ENCODE measurements at regions not wholly inside any gene's neighbourhood (a gene's known extent, or its start where the extent isn't known, plus 50 kb on each side); places are given as distances from the start of the nearest gene placed in this dataset.

DNA sequence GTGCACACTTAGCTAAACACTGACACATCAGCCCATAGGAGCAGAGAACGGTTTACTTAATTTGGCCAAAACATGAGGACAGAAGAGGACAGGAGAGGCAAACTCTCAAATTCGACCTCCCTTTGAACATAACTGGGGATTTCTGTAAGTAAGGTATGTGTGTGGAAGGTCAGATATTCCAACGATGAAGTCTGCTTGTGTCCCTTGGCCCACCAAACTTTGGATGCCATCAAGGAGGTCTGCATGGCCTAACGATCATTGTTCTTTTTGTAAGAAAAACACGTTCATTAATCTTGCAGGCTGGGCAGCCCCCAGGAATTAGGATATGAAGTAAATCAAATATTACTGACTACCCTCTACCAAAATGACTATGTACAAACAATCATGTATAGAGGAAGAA is 908.5 kb upstream of the ATXN7L3B start:
- DNase-seq = no peak
- H3K4me3 ChIP-seq (ENCODE audit: low read length) = no peak overlapping the region
- H3K9me3 ChIP-seq (replicated peaks; ENCODE audit: insufficient read depth, low read length) = no peaks in the 10 kb centered on the region
- H4K20me1 ChIP-seq (ENCODE audit: insufficient read depth, low read length) = no peaks in the 10 kb centered on the region
- H3F3A ChIP-seq (ENCODE audit: insufficient read depth, low read length) = no peaks in the 10 kb centered on the region
- no peaks in the 10 kb centered on the region for H3K9me2 ChIP-seq (replicated peaks; ENCODE audit: insufficient read depth, low read length)
- H3K9ac ChIP-seq (ENCODE audit: low read length) = no peak overlapping the region
- no peak overlapping the region for H2AFZ ChIP-seq (ENCODE audit: low read length)
- TF ChIP-seq EZH2phosphoT487 (IDR thresholded peaks at IDR 0.05; ENCODE audit: low read length) (no peak), EZH2 (optimal IDR thresholded peaks at IDR 0.05; ENCODE audit: low read depth, low read length) (no peak)
- TF ChIP-seq, protein P1, sequence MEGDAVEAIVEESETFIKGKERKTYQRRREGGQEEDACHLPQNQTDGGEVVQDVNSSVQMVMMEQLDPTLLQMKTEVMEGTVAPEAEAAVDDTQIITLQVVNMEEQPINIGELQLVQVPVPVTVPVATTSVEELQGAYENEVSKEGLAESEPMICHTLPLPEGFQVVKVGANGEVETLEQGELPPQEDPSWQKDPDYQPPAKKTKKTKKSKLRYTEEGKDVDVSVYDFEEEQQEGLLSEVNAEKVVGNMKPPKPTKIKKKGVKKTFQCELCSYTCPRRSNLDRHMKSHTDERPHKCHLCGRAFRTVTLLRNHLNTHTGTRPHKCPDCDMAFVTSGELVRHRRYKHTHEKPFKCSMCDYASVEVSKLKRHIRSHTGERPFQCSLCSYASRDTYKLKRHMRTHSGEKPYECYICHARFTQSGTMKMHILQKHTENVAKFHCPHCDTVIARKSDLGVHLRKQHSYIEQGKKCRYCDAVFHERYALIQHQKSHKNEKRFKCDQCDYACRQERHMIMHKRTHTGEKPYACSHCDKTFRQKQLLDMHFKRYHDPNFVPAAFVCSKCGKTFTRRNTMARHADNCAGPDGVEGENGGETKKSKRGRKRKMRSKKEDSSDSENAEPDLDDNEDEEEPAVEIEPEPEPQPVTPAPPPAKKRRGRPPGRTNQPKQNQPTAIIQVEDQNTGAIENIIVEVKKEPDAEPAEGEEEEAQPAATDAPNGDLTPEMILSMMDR (IDR thresholded peaks at IDR 0.05; ENCODE audit: low read length) = no peak
- H3K79me2 ChIP-seq (ENCODE audit: low read length) = no peaks in the 10 kb centered on the region
- H3K36me3 ChIP-seq (replicated peaks; ENCODE audit: insufficient read depth, low read length) = no peaks in the 10 kb centered on the region
- H3K27ac ChIP-seq (ENCODE audit: low read length) = no peak overlapping the region
- no peak overlapping the region for H3K4me2 ChIP-seq (ENCODE audit: low read depth, low read length)
- H3K4me1 ChIP-seq (ENCODE audit: low read length) = no peaks in the 10 kb centered on the region
- no peaks in the 10 kb centered on the region for H3K27me3 ChIP-seq (replicated peaks; ENCODE audit: insufficient read depth, low read length)

DNA sequence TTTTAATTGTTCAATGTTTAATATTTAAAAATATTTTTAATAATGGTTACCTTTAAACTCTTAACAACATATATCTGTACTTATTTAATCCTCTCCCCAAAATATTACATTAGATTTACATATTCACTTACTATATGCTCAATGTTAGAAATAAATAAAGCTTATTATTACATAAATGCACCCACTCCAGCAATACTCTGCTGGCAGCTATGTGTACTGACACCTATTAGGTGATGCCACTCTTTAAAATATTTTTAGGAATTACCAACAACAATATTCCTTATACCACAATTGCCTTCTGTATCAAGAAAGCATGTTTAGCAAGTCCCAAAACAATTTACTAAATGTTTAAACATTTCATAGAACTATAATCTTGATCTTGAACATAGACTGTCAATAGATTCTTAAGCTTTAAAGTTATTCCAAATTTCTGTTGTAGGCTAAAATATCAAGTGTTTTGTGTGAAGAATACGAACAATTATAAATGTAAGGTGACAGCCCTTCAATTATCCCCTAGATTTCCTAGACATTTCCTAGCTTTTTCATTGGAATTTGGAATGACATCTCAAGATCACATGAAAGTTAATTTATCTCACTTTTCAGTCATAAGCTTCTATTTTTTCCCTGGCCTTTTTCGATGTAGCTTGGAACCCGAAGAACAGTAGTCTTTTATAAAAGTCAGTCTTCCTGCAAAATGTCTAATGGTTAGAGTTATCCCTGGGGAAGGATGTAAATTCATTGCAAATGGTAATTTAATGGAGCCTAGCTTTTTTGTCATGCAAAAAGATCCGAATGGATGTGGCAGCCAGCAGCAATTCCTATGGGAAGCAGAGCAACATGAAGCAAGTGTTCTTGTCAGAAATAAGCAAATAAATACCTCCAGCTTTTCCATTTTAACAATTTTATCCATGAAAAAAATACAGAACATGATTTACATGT is 907.5 kb upstream of the ATXN7L3B start:
- no peaks in the 10 kb centered on the region for H3K9me3 ChIP-seq (replicated peaks; ENCODE audit: insufficient read depth, low read length)
- H3F3A ChIP-seq (ENCODE audit: insufficient read depth, low read length) = no peaks in the 10 kb centered on the region
- no peak for DNase-seq
- H3K4me1 ChIP-seq (ENCODE audit: low read length) = no peaks in the 10 kb centered on the region
- TF ChIP-seq EZH2 (optimal IDR thresholded peaks at IDR 0.05; ENCODE audit: low read depth, low read length) = no peak
- TF ChIP-seq, protein P1 (IDR thresholded peaks at IDR 0.05; ENCODE audit: low read length) = no peak
- no peak for TF ChIP-seq EZH2phosphoT487 (IDR thresholded peaks at IDR 0.05; ENCODE audit: low read length)
- H3K79me2 ChIP-seq (ENCODE audit: low read length) = no peaks in the 10 kb centered on the region
- H3K9me2 ChIP-seq (replicated peaks; ENCODE audit: insufficient read depth, low read length) = no peaks in the 10 kb centered on the region
- H3K9ac ChIP-seq (ENCODE audit: low read length) = no peak overlapping the region
- no peak overlapping the region for H3K27ac ChIP-seq (ENCODE audit: low read length)
- H3K4me2 ChIP-seq (ENCODE audit: low read depth, low read length) = no peak overlapping the region
- no peaks in the 10 kb centered on the region for H3K36me3 ChIP-seq (replicated peaks; ENCODE audit: insufficient read depth, low read length)
- no peaks in the 10 kb centered on the region for H3K27me3 ChIP-seq (replicated peaks; ENCODE audit: insufficient read depth, low read length)
- no peaks in the 10 kb centered on the region for H4K20me1 ChIP-seq (ENCODE audit: insufficient read depth, low read length)
- H3K4me3 ChIP-seq (ENCODE audit: low read length) = no peak overlapping the region
- no peak overlapping the region for H2AFZ ChIP-seq (ENCODE audit: low read length)

DNA sequence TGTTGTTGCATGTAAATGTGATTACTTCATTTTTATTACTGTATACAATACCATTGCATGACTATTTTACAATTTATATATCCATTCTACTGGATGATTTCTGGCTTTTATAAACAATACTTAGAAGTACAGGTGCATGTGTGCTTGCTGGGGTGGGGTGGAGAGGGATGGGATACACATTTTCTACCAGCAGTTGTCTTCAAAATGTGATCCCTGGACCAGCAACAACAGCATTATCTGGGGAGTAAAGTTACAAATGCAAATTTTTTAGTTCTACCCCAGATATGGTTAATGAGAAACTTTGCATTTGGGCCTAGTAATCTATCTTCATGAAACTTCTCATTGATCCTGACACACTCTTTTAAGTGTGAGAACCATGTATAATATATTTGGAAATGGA is 905.4 kb upstream of the ATXN7L3B start:
- Histone ChIP-seq H2AFZ (ENCODE audit: low read length) (no peak overlapping the region), H3K27me3 (replicated peaks; ENCODE audit: insufficient read depth, low read length) (no peaks in the 10 kb centered on the region), H3K36me3 (replicated peaks; ENCODE audit: insufficient read depth, low read length) (no peaks in the 10 kb centered on the region), H3K4me1 (ENCODE audit: low read length) (no peaks in the 10 kb centered on the region), H3K4me2 (ENCODE audit: low read depth, low read length) (no peak overlapping the region), H4K20me1 (ENCODE audit: insufficient read depth, low read length) (no peaks in the 10 kb centered on the region), H3K4me3 (ENCODE audit: low read length) (no peak overlapping the region), H3K9me3 (replicated peaks; ENCODE audit: insufficient read depth, low read length) (no peaks in the 10 kb centered on the region), H3K9ac (ENCODE audit: low read length) (no peak overlapping the region), H3K9me2 (replicated peaks; ENCODE audit: insufficient read depth, low read length) (no peaks in the 10 kb centered on the region), H3K79me2 (ENCODE audit: low read length) (no peaks in the 10 kb centered on the region), H3F3A (ENCODE audit: insufficient read depth, low read length) (no peaks in the 10 kb centered on the region), H3K27ac (ENCODE audit: low read length) (no peak overlapping the region)
- TF ChIP-seq EZH2 (optimal IDR thresholded peaks at IDR 0.05; ENCODE audit: low read depth, low read length) (no peak), EZH2phosphoT487 (IDR thresholded peaks at IDR 0.05; ENCODE audit: low read length) (no peak)
- TF ChIP-seq, protein P1 (IDR thresholded peaks at IDR 0.05; ENCODE audit: low read length) = no peak
- no peak for DNase-seq

Data from MM.1S (cell line).